ENCODE measurements at regions not wholly inside any gene's neighbourhood (a gene's known extent, or its start where the extent isn't known, plus 50 kb on each side); places are given as distances from the start of the nearest gene placed in this dataset.

GRCh38 chr2:176769021-176769420, 443.6 kb upstream of the HNRNPA3 start:
- TF ChIP-seq CTCF (IDR thresholded peaks at IDR 0.05; ENCODE audit: unreplicated experiment), result no peak
- intact Hi-C loops (cut with micrococcal nuclease; ENCODE audit: unreplicated experiment), result no loop called here
- Mint-ChIP-seq H3K27ac (ENCODE audit: unreplicated experiment) (no peak overlapping the region), H3K4me3 (ENCODE audit: low read depth, unreplicated experiment) (no peak overlapping the region), H3K36me3 (ENCODE audit: insufficient read depth, unreplicated experiment) (no peaks in the 10 kb centered on the region), H3K27me3 (ENCODE audit: unreplicated experiment) (peaks cover 51% of the 10 kb centered on the region), H3K4me1 (ENCODE audit: low read depth, unreplicated experiment) (no peaks in the 10 kb centered on the region), H3K9me3 (ENCODE audit: low read depth, unreplicated experiment) (peaks cover 3% of the 10 kb centered on the region)
- CTCF ChIA-PET, result no interaction called here
- no TSS peak for BruUV-seq (replicated peaks)
- no peak for DNase-seq

GRCh38 chr2:176769499-176770370, 442.9 kb upstream of the HNRNPA3 start:
- no peak for DNase-seq
- Mint-ChIP-seq H3K4me1 (ENCODE audit: low read depth, unreplicated experiment) (no peaks in the 10 kb centered on the region), H3K36me3 (ENCODE audit: insufficient read depth, unreplicated experiment) (no peaks in the 10 kb centered on the region), H3K4me3 (ENCODE audit: low read depth, unreplicated experiment) (no peak overlapping the region), H3K27me3 (ENCODE audit: unreplicated experiment) (peaks cover 46% of the 10 kb centered on the region), H3K27ac (ENCODE audit: unreplicated experiment) (no peak overlapping the region), H3K9me3 (ENCODE audit: low read depth, unreplicated experiment) (peaks cover 3% of the 10 kb centered on the region)
- no peak for TF ChIP-seq CTCF (IDR thresholded peaks at IDR 0.05; ENCODE audit: unreplicated experiment)
- CTCF ChIA-PET, result no interaction called here
- intact Hi-C loops (cut with micrococcal nuclease; ENCODE audit: unreplicated experiment), result no loop called here
- no TSS peak for BruUV-seq (replicated peaks)

GRCh38 chr2:176772816-176773215, 439.8 kb upstream of the HNRNPA3 start:
- CTCF ChIA-PET, result no interaction called here

GRCh38 chr2:176774766-176775451, 437.7 kb upstream of the HNRNPA3 start:
- peaks cover 5% of the 10 kb centered on the region for H3K9me3 Mint-ChIP-seq (ENCODE audit: low read depth, unreplicated experiment)
- no peak for TF ChIP-seq CTCF (IDR thresholded peaks at IDR 0.05; ENCODE audit: unreplicated experiment)
- CTCF ChIA-PET, result interaction anchor here (0.7 kb wide), 2 partner anchors 15 to 178 kb away, joined by 3 to 6 read pairs; no protein-coding TSS in a partner anchor
- peaks cover 27% of the 10 kb centered on the region for H3K27me3 Mint-ChIP-seq (ENCODE audit: unreplicated experiment)
- DNase-seq, result no peak
- intact Hi-C loops (cut with micrococcal nuclease; ENCODE audit: unreplicated experiment), result no loop called here
- no peaks in the 10 kb centered on the region for H3K4me1 Mint-ChIP-seq (ENCODE audit: low read depth, unreplicated experiment)
- H3K4me3 Mint-ChIP-seq (ENCODE audit: low read depth, unreplicated experiment), result no peak overlapping the region
- no peak overlapping the region for H3K27ac Mint-ChIP-seq (ENCODE audit: unreplicated experiment)
- H3K36me3 Mint-ChIP-seq (ENCODE audit: insufficient read depth, unreplicated experiment), result no peaks in the 10 kb centered on the region
- no TSS peak for BruUV-seq (replicated peaks)

More at GRCh38 chr2:176772816-176773215, 439.8 kb upstream of the HNRNPA3 start:
- Mint-ChIP-seq H3K27ac (ENCODE audit: unreplicated experiment) (no peak overlapping the region), H3K4me1 (ENCODE audit: low read depth, unreplicated experiment) (no peaks in the 10 kb centered on the region), H3K9me3 (ENCODE audit: low read depth, unreplicated experiment) (peaks cover 5% of the 10 kb centered on the region), H3K27me3 (ENCODE audit: unreplicated experiment) (peaks cover 46% of the 10 kb centered on the region), H3K4me3 (ENCODE audit: low read depth, unreplicated experiment) (no peak overlapping the region), H3K36me3 (ENCODE audit: insufficient read depth, unreplicated experiment) (no peaks in the 10 kb centered on the region)
- no TSS peak for BruUV-seq (replicated peaks)
- intact Hi-C loops (cut with micrococcal nuclease; ENCODE audit: unreplicated experiment), result no loop called here
- TF ChIP-seq CTCF (IDR thresholded peaks at IDR 0.05; ENCODE audit: unreplicated experiment), result no peak
- no peak for DNase-seq

All from Calu3 (cell line).